SKM-1 treated with dmso at 0.1 percent for 144 hours (cell line): ENCODE measurements at regions not wholly inside any gene's neighbourhood (a gene's known extent, or its start where the extent isn't known, plus 50 kb on each side); places are given as distances from the start of the nearest gene placed in this dataset.
"Not testable (repeated sequence)": the region's sequence is repeated elsewhere in the genome, so short reads cannot be mapped to it uniquely, and the experiment has no call there.

Experiments
- DNase-seq: peaks from one replicate; lab custom pipeline; 2025; ENCODE audit not compliant: unreplicated experiment; lab: John Stamatoyannopoulos, UW

DNA sequence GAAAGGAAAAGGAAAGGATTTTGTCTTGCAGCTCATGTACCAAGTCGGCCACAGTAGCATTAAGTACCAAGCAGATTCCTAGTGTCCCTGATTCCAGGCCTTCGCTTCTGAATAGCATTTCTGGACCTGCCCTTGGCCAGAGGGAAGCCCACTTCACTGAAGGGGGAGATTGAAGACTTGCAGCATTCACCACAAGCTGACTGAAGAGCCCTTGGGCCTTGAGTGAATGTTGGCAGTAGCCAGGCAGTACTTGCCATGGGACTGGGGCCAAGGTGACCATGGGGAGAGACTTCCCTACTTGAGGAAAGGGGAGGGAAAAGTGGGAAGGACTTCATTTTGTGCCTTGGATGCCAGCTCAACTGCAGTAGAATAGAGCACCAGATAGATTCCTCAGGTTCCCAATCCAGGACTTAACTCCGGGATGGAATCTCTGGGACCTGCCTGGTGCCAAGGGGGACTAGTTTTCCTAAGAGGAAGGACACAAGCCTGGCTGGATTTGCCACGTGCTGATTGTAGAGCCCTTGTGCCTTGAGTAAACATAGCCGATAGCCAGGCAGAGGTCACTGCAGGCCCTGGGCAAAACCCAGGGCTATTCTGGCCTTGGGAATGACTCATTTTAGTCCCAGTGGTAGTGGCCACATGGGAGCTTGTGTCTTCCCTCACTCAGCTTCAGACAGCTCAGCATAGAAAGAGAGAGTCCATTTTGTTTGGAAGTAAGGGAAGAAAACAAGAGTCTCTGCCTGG, 141.7 kb upstream of the KCND2 start:
- DNase-seq: no peak

GRCh38 chr7:120138497-120138896, 134.5 kb upstream of the KCND2 start:
- DNase-seq: no peak

DNA sequence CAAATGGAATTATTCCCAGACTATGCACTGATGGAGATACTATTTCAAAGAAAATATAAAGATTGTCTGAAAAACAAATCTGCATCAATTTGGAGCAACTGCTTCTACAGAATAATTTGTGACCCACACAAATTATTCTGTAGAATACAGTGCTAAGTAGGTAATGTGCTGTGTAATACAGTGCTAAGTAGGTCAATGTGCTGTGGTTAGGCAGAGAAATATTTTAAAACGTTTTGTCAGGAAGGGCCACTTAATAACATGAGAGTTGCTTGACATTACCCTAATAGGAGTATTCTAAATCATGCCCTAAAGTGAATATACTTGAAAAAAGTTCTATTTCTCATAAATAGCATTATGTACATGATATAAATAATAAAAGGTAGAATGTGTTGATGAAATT, 116.5 kb upstream of the KCND2 start:
- DNase-seq: no peak

DNA sequence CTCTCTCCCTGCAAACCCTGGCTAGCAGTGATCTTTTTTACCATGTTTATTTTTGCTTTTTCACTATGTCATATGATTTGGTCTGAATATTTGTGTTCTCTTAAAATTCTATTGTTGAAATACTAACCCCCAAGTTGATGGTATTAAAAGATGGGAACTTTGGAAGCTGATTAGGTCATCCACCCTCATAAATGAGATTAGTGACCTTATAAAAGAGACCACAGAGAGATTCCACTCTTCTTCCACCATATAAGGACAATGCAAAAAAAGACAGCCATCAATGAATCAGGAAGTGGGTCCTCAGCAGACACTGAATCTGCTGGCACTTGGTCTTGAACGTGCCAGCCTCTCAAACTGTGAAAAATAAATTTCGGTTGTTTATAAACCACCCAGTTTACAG, 112.8 kb upstream of the KCND2 start:
- no peak for DNase-seq

- no peak for DNase-seq
Observed at GRCh38 chr7:120163449-120163848, 109.5 kb upstream of the KCND2 start.

DNA sequence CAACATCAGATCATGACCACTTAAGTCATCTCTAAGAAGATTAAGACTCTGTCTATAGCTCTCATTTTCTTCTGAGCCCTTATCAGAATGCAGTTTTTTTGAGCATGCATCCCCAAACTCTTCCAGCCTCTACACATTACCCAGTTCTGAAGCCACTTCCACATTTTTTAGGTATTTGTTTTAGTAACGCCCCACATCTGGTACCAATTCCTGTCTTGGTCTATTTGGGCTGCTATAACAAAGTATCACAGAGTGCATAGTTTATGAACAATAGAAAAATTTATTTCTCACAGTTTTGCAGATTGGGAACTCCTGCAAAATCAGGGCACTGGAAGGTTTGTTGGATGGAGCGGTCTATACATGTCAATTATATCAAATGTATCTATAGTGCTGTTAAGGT, 107.7 kb upstream of the KCND2 start:
- no peak for DNase-seq

DNA sequence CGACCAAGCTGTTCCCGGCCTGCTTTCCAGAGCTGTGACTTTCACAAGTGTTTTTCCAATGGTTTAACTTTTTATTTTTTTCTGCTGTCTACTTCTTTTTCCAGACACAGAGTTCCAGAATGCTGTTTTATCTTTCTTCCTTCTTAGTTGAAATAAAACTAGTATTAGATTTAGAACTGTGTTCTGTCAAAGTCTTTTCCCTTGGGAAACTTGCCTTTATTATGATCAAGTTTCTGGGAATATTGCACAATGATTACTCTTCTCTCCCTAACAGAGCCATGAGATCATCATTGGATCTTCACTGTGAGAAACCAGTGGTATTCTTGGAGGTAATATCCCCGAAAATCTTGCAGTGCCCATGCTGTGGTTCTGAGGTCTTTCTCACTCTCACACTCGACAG, 104.9 kb upstream of the KCND2 start:
- DNase-seq: no peak

DNA sequence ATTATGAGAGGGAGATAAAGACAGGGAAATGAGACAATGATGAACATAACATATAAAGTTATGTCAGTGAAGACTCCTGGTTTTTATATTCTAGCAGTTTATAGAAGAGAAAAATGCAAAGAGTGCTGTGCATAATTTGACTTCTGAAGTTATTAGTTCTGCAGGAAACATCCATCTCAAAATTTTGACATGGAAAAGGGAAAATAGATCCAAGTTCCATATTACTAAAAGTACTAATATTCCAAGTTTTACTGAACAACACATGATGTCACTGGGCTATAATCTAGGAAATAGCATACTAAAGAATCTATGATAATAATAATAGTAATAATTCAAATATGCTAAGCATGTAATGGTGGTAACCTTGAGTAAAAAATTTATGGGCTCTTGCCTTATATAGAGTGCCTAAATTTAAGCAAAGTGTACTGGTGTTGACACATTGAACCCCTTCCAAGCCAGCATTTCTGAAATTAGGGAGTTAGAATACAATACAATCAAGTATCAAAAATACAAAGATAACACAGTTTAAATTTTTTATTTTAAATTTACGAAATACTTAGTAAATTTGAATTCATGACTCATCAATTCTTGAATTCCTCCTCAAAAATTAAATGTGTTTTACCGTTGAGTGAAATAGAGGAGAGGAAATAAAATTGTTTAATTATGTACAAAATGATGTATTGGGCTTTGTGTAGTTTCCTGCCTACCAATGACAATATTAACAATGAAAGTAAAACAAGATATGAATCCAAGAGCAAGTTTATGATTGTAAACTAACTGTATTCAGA, 102.8 kb upstream of the KCND2 start:
- DNase-seq: no peak

DNA sequence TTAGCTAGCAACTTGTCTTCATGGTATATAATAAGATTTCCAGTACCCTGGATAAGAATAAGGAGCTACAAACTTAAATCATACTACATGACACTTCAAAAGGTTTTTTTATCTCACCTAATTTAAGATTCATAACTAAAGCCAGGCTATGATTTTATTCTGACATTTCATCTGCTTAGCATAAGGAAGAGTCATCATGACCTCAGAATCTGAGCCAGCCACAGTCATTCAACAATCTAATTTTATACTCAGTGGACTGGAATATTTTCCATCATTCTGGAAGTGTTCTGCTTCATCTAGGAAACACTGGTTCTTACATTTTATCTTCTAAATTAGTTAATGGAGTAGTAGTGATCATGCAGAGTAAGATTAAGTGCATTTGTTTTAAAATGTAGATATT, 102.1 kb upstream of the KCND2 start:
- no peak for DNase-seq

GRCh38 chr7:120171406-120171805, 101.6 kb upstream of the KCND2 start:
- DNase-seq: no peak

GRCh38 chr7:120180221-120180620, 92.8 kb upstream of the KCND2 start:
- DNase-seq: no peak

GRCh38 chr7:120181499-120181898, 91.5 kb upstream of the KCND2 start:
- no peak for DNase-seq

DNA sequence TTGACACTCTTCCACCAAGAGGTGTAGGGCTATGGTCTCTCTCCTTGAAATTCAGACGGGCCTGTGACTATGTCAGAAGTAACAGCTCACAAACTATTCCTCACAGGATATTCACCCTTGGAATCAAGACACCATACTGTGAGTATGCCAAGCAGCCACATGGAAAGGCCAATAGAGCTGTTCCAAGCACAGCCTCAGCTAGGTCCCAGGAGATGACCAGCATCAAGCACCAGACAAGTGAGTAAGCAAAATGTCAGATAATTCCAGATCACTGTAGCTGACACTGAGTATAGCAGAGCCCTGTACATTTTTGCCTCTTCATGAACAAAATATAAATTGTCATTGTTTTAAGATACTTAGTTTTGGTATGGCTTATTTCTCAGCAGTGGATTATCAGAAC, 88.1 kb upstream of the KCND2 start:
- no peak for DNase-seq

DNA sequence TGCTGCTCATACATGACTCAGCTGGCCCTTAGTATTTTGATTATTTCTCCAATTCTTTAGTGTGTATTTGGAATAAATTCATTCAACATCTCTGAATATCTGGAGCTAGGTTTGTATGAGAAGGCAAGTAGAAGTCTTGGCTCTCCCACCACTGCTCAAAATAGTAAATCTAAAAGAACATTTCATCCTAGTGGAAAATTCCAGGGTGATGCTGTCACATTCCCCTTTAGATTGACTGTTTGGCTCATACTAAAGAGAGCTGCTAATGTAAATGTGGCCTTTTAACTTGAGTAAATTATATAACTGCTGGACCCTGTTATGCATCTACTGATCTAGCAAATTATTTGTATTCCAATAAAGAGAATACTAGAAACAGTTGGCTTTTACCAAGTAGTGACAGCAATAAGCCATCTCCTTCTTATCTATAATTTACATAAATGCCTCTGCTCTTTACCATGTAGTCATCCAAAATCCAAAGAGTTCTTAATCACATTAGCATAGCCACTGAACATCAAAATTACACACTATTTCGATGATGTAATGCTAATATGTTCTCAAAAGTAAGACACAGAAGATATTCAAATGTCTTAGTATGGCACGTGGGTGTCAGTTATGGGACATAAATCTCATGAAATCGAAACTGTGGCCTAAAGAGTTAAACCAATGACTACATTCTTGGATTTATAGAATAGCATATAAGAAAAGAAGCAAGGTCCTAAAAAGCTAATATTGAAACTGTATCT, 86.9 kb upstream of the KCND2 start:
- DNase-seq: no peak

- no peak for DNase-seq
Observed at GRCh38 chr7:120186688-120187087, 86.3 kb upstream of the KCND2 start.

GRCh38 chr7:120189623-120190022, 83.4 kb upstream of the KCND2 start:
- no peak for DNase-seq

DNA sequence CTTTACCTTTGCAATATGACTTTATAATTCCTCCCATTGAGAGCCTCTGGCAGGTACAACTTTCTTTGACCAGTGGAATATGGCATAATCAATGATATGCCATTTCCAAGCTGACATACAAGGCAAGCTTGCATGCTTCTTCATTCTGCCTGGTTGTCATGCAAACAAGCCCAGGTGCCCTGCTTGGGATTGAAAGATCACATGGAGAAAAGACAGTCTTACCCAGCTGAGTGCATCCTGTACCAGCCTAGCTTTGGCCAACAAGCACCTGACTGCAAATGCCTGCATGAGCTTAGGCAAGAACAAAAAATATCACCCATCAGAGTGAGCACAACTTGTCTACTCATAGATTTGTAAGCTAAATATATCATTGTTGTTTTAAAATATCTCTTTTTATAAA, 82.9 kb upstream of the KCND2 start:
- no peak for DNase-seq

DNA sequence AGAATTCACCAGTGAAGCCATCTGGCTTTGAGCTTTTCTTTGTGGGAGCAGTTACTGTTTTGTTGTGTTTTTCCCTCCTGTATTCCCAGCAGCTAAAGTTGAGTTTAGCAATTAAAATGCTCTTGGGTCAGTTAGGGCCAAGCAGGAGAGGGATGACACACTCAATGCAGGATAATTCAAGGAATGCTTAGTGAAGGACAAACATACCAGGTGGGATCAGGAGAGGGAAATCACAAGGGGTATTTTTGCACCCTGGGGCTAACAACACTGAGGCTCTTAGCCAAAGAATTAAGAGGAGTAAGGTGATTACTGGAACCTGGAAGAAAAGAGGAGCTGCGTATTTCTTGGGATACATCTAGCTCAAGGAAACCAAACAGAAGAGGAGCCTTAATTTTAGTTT, 82.4 kb upstream of the KCND2 start:
- no peak for DNase-seq

DNA sequence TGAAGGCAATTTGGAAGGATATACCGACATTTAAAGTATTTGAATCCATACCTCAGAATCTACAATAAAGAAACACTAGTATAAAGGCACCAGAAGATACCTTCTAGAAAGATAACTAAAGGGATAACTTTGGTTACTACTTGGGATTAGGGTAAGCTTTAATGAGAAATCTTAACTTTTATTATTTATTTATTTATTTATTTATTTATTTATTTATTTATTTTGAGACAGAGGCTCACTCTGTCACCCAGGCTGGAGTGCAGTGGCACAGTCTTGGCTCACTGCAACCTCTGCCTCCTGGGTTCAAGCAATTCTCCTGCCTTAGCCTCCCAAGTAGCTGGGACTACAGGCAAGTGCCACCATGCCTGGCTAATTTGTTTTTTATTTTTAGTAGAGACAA, 81.6 kb upstream of the KCND2 start:
- DNase-seq: not testable (repeated sequence)

- DNase-seq: no peak
Observed at GRCh38 chr7:120201290-120201689, 71.7 kb upstream of the KCND2 start.

- DNase-seq: no peak
Observed at GRCh38 chr7:120205101-120205500, 67.9 kb upstream of the KCND2 start.

DNA sequence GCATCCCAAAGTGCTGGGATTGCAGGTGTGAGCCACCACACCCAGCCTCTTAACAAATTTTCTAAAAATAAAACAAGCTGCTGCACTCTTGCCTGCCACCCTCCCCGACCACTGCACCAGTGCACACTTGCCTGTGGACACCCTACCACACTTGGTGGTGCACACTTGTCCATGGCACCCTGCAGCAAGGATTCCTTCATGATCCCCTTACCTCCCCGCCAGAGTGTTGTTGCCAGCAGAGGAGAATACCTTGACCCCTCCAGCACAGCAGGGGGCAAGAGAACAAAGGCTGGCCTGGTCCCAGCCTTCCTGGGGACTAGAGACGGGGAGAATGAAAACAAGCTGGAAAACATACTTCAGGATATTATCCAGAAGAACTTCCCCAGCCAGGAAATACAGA, 65.9 kb upstream of the KCND2 start:
- DNase-seq: no peak
